ENCODE measurements at regions not wholly inside any gene's neighbourhood (a gene's known extent, or its start where the extent isn't known, plus 50 kb on each side); places are given as distances from the start of the nearest gene placed in this dataset.
A peak's percentile ranks its signal among the peaks of the same experiment; 100 is the strongest.

GRCh38 chr21:28111151-28111619, 881.5 kb downstream of the LTN1 start:
- DNase-seq (ENCODE audit: low spot score) (no peak), ATAC-seq (no peak)
- H3F3A ChIP-seq (replicated peaks; ENCODE audit: low read depth), result no peaks in the 10 kb centered on the region
- no peak overlapping the region for H3K4me2 ChIP-seq
- Mint-ChIP-seq H3K27me3 (ENCODE audit: insufficient read depth, low read depth, poor library complexity) (no peaks in the 10 kb centered on the region), H3K9me3 (no peaks in the 10 kb centered on the region), H3K4me1 (no peaks in the 10 kb centered on the region), H3K36me3 (ENCODE audit: low read depth) (no peaks in the 10 kb centered on the region), H3K27ac (no peak overlapping the region), H3K4me3 (no peak overlapping the region)
- no peaks in the 10 kb centered on the region for H3K27me3 ChIP-seq (ENCODE audit: insufficient read depth)
- H4K20me1 ChIP-seq (replicated peaks; ENCODE audit: insufficient read depth), result no peaks in the 10 kb centered on the region
- no peaks in the 10 kb centered on the region for H3K36me3 ChIP-seq (ENCODE audit: insufficient read depth)
- H2AFZ ChIP-seq, result peak overlapping the region; percentile 45; the same call in 1 of the 2 replicates
- H3K9me2 ChIP-seq (ENCODE audit: insufficient read depth), result no peaks in the 10 kb centered on the region
- no peaks in the 10 kb centered on the region for H3K79me2 ChIP-seq (replicated peaks; ENCODE audit: insufficient read depth)
- no peaks in the 10 kb centered on the region for H3K4me1 ChIP-seq (ENCODE audit: insufficient read depth)
- TF ChIP-seq STAT1 (IDR thresholded peaks at IDR 0.05; ENCODE audit: unreplicated experiment) (no peak), ZNF331 (CRISPR knock-in tag; IDR thresholded peaks at IDR 0.05; ENCODE audit: low read depth) (no peak), JUNB (IDR thresholded peaks at IDR 0.05; ENCODE audit: unreplicated experiment) (no peak), ZNF114 (CRISPR knock-in tag; IDR thresholded peaks at IDR 0.05) (no peak), CTCF (conservative IDR thresholded peaks at IDR 0.05; ENCODE audit: low read depth in 2 of 2) (no peak), EZH2phosphoT487 (IDR thresholded peaks at IDR 0.05; ENCODE audit: unreplicated experiment) (no peak), NANOG (IDR thresholded peaks at IDR 0.05; ENCODE audit: borderline replicate concordance) (no peak), CREB1 (CRISPR knock-in tag; IDR thresholded peaks at IDR 0.05; ENCODE audit: low read depth) (no peak), EZH2 (IDR thresholded peaks at IDR 0.05; ENCODE audit: low read depth, unreplicated experiment) (no peak), POLR2AphosphoS5 (IDR thresholded peaks at IDR 0.05; ENCODE audit: low read depth) (no peak), ETS1 (IDR thresholded peaks at IDR 0.05) (no peak)
- TF ChIP-seq, protein P1, sequence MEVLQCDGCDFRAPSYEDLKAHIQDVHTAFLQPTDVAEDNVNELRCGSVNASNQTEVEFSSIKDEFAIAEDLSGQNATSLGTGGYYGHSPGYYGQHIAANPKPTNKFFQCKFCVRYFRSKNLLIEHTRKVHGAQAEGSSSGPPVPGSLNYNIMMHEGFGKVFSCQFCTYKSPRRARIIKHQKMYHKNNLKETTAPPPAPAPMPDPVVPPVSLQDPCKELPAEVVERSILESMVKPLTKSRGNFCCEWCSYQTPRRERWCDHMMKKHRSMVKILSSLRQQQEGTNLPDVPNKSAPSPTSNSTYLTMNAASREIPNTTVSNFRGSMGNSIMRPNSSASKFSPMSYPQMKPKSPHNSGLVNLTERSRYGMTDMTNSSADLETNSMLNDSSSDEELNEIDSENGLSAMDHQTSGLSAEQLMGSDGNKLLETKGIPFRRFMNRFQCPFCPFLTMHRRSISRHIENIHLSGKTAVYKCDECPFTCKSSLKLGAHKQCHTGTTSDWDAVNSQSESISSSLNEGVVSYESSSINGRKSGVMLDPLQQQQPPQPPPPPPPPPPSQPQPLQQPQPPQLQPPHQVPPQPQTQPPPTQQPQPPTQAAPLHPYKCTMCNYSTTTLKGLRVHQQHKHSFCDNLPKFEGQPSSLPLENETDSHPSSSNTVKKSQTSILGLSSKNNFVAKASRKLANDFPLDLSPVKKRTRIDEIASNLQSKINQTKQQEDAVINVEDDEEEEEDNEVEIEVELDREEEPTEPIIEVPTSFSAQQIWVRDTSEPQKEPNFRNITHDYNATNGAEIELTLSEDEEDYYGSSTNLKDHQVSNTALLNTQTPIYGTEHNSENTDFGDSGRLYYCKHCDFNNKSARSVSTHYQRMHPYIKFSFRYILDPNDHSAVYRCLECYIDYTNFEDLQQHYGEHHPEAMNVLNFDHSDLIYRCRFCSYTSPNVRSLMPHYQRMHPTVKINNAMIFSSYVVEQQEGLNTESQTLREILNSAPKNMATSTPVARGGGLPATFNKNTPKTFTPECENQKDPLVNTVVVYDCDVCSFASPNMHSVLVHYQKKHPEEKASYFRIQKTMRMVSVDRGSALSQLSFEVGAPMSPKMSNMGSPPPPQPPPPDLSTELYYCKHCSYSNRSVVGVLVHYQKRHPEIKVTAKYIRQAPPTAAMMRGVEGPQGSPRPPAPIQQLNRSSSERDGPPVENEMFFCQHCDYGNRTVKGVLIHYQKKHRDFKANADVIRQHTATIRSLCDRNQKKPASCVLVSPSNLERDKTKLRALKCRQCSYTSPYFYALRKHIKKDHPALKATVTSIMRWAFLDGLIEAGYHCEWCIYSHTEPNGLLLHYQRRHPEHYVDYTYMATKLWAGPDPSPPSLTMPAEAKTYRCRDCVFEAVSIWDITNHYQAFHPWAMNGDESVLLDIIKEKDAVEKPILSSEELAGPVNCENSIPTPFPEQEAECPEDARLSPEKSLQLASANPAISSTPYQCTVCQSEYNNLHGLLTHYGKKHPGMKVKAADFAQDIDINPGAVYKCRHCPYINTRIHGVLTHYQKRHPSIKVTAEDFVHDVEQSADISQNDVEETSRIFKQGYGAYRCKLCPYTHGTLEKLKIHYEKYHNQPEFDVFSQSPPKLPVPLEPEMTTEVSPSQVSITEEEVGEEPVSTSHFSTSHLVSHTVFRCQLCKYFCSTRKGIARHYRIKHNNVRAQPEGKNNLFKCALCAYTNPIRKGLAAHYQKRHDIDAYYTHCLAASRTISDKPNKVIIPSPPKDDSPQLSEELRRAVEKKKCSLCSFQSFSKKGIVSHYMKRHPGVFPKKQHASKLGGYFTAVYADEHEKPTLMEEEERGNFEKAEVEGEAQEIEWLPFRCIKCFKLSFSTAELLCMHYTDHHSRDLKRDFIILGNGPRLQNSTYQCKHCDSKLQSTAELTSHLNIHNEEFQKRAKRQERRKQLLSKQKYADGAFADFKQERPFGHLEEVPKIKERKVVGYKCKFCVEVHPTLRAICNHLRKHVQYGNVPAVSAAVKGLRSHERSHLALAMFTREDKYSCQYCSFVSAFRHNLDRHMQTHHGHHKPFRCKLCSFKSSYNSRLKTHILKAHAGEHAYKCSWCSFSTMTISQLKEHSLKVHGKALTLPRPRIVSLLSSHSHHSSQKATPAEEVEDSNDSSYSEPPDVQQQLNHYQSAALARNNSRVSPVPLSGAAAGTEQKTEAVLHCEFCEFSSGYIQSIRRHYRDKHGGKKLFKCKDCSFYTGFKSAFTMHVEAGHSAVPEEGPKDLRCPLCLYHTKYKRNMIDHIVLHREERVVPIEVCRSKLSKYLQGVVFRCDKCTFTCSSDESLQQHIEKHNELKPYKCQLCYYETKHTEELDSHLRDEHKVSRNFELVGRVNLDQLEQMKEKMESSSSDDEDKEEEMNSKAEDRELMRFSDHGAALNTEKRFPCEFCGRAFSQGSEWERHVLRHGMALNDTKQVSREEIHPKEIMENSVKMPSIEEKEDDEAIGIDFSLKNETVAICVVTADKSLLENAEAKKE (CRISPR knock-in tag; IDR thresholded peaks at IDR 0.05), result no peak
- TF ChIP-seq, protein P2, sequence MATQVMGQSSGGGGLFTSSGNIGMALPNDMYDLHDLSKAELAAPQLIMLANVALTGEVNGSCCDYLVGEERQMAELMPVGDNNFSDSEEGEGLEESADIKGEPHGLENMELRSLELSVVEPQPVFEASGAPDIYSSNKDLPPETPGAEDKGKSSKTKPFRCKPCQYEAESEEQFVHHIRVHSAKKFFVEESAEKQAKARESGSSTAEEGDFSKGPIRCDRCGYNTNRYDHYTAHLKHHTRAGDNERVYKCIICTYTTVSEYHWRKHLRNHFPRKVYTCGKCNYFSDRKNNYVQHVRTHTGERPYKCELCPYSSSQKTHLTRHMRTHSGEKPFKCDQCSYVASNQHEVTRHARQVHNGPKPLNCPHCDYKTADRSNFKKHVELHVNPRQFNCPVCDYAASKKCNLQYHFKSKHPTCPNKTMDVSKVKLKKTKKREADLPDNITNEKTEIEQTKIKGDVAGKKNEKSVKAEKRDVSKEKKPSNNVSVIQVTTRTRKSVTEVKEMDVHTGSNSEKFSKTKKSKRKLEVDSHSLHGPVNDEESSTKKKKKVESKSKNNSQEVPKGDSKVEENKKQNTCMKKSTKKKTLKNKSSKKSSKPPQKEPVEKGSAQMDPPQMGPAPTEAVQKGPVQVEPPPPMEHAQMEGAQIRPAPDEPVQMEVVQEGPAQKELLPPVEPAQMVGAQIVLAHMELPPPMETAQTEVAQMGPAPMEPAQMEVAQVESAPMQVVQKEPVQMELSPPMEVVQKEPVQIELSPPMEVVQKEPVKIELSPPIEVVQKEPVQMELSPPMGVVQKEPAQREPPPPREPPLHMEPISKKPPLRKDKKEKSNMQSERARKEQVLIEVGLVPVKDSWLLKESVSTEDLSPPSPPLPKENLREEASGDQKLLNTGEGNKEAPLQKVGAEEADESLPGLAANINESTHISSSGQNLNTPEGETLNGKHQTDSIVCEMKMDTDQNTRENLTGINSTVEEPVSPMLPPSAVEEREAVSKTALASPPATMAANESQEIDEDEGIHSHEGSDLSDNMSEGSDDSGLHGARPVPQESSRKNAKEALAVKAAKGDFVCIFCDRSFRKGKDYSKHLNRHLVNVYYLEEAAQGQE (IDR thresholded peaks at IDR 0.05; ENCODE audit: unreplicated experiment), result no peak
- no peak overlapping the region for H3K4me3 ChIP-seq
- H3K27ac ChIP-seq (ENCODE audit: low read depth), result no peak overlapping the region

Measured in GM23338 (cell line).